Neural progenitor cell (in vitro differentiated cells): ENCODE measurements at regions not wholly inside any gene's neighbourhood (a gene's known extent, or its start where the extent isn't known, plus 50 kb on each side); places are given as distances from the start of the nearest gene placed in this dataset.

Experiments used
- CTCF ChIP-seq: fragments of 200-600 bp; sonication (generic); IDR thresholded peaks from 2 replicates; pipeline ENCODE4 v1.5.1; 2017; ENCODE audit warnings: antibody characterized with exemption, mild to moderate bottlenecking
- EZH2phosphoT487 ChIP-seq: fragments of 200-600 bp; sonication (generic); IDR thresholded peaks from 2 replicates; pipeline ENCODE4 v1.6.1; 2017; ENCODE audit warnings: antibody characterized with exemption

- TF ChIP-seq CTCF (no peak), EZH2phosphoT487 (no peak)
Measured at GRCh38 chr3:173217127-173217526, 76.1 kb upstream of the SPATA16 start.
